ENCODE measurements at regions not wholly inside any gene's neighbourhood (a gene's known extent, or its start where the extent isn't known, plus 50 kb on each side); places are given as distances from the start of the nearest gene placed in this dataset.

DNA sequence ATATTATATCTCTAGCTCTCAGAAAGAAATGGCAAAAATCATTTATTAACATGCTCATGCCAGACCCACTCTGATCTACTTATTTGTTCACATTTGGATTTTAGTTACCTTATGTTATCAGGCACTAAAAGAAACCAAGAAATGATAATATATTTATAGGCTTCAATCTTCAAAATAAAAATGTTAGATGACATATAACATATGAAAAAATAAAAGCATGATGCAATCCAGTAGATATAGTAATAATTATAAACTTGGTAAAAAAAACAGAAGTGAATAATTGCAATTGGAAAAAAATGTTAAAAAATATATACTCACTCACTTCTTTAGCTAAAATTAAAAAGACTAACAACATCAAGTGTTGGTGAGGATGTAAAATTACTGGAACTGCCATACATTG lies 248.3 kb upstream of the VRK2 start:
- TF ChIP-seq, protein P1, sequence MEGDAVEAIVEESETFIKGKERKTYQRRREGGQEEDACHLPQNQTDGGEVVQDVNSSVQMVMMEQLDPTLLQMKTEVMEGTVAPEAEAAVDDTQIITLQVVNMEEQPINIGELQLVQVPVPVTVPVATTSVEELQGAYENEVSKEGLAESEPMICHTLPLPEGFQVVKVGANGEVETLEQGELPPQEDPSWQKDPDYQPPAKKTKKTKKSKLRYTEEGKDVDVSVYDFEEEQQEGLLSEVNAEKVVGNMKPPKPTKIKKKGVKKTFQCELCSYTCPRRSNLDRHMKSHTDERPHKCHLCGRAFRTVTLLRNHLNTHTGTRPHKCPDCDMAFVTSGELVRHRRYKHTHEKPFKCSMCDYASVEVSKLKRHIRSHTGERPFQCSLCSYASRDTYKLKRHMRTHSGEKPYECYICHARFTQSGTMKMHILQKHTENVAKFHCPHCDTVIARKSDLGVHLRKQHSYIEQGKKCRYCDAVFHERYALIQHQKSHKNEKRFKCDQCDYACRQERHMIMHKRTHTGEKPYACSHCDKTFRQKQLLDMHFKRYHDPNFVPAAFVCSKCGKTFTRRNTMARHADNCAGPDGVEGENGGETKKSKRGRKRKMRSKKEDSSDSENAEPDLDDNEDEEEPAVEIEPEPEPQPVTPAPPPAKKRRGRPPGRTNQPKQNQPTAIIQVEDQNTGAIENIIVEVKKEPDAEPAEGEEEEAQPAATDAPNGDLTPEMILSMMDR (IDR thresholded peaks at IDR 0.05): no peak
- TF ChIP-seq POLR2AphosphoS5 (IDR thresholded peaks at IDR 0.05): no peak
- no peak for TF ChIP-seq POLR2A (IDR thresholded peaks at IDR 0.05)
